ENCODE measurements at regions not wholly inside any gene's neighbourhood (a gene's known extent, or its start where the extent isn't known, plus 50 kb on each side); places are given as distances from the start of the nearest gene placed in this dataset.

GRCh38 chr4:12447451-12447850 is 1018.8 kb upstream of the HS3ST1 start:
- TF ChIP-seq CTCF (conservative IDR thresholded peaks at IDR 0.05) (no peak), EZH2 (IDR thresholded peaks at IDR 0.05; ENCODE audit: low read depth) (no peak)

All from PC-9 (cell line).